Activated CD4-positive, alpha-beta T cell treated with anti-CD3 and anti-CD28 coated beads, Interleukin-2, amount 10 ng/mL, durations not matched to agents 24 days and 14 days (primary cell): ENCODE measurements at regions not wholly inside any gene's neighbourhood (a gene's known extent, or its start where the extent isn't known, plus 50 kb on each side); places are given as distances from the start of the nearest gene placed in this dataset.

Experiments used
- DNase-seq: peaks from one replicate; pipeline ENCODE4 v3.0.0; 2022
- H3K27ac Mint-ChIP-seq: one replicate; pipeline ENCODE4 v1.8.0; 2022; ENCODE audit warnings: mild to moderate bottlenecking, mixed read lengths
- H3K27me3 Mint-ChIP-seq: one replicate; pipeline ENCODE4 v1.8.0; 2022; ENCODE audit warnings: mixed read lengths
- H3K36me3 Mint-ChIP-seq: one replicate; pipeline ENCODE4 v1.8.0; 2022; ENCODE audit warnings: low read depth, mild to moderate bottlenecking, mixed read lengths
- H3K4me1 Mint-ChIP-seq: one replicate; pipeline ENCODE4 v1.8.0; 2021; ENCODE audit warnings: mixed read lengths
- H3K4me3 Mint-ChIP-seq: one replicate; pipeline ENCODE4 v1.8.0; 2022; ENCODE audit warnings: mild to moderate bottlenecking, moderate library complexity, mixed read lengths
- H3K9me3 Mint-ChIP-seq: one replicate; pipeline ENCODE4 v1.8.0; 2021; ENCODE audit warnings: mixed read lengths
- intact Hi-C: fragments of 100-400 bp; cut with micrococcal nuclease; formaldehyde crosslinking; loops from one replicate; pipeline ENCODE4 v1.15.1; 2023

- Mint-ChIP-seq H3K4me1 (no peaks in the 10 kb centered on the region), H3K27me3 (peaks cover 8% of the 10 kb centered on the region), H3K9me3 (no peaks in the 10 kb centered on the region), H3K4me3 (no peak overlapping the region), H3K36me3 (no peaks in the 10 kb centered on the region), H3K27ac (no peak overlapping the region)
- no peak for DNase-seq
- intact Hi-C loops = no loop called here
Observed at GRCh38 chr2:114616-115015, 68.3 kb upstream of the FAM110C start.

DNA sequence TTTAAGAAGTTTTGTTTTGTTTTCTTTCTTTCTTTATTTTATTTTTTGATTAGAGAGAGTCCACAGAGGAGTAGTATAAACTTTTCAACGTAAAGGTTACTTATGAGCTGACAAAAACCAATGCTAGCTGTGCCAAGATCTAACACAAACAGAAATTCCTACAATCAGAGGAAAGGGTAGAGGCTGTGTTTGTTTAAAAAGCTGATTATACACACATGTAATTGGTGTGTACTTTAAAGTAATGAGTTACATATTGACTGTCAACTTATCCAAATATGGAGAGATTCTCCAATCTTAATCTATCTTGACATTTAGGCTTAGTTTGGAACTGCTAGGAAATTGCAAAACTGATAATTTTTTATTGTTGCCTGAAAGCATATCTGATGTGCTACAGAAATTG is 63.7 kb upstream of the FAM110C start:
- Mint-ChIP-seq H3K27ac (no peak overlapping the region), H3K36me3 (no peaks in the 10 kb centered on the region), H3K4me3 (no peak overlapping the region), H3K4me1 (no peaks in the 10 kb centered on the region), H3K27me3 (peaks cover 8% of the 10 kb centered on the region), H3K9me3 (peaks cover 18% of the 10 kb centered on the region)
- intact Hi-C loops = no loop called here
- DNase-seq = no peak

DNA sequence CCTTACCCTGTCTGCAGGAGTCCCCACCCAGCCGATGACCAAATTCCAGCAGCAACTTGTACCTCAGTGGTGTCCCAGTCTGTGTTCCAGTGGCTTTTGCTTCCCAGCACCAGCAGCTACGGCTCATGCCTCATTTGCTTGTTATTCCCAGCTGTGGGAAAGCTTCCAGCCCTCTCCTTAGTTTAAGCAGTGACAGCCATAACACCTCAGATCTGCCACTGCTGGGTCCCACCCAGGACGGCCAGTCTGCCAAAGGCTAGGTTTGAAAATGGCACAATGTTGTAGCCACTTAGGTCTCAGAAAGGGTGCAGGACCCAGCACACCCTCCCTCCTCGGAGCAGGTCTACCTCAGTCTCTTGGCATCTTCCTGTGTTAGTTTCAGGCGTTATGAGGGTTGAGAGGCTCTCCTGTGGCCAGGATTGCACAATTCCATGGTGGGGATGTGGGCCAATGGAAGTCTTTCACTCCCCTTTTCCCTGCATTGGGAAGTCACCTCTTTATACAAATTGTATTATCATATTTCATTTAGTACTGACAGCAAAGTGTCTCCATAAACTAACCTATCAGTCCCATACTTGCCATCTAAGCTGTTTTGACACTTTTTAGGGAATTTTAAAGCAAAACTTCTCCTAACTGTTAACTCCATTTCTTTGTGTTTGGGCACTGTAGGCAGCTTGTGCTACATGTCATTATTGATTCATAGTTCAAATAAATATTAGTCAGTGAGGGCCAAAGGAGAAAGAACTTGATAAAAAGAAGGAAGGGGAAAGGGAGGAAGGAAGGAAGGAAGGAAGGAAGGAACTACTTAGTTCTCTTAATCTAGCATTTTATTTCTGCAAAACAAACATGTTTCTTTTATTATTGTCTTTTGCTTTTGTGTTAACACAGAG is 62.9 kb upstream of the FAM110C start:
- H3K4me1 Mint-ChIP-seq = no peaks in the 10 kb centered on the region
- DNase-seq = no peak
- no peaks in the 10 kb centered on the region for H3K36me3 Mint-ChIP-seq
- no peak overlapping the region for H3K27ac Mint-ChIP-seq
- no peak overlapping the region for H3K4me3 Mint-ChIP-seq
- intact Hi-C loops = no loop called here
- peaks cover 10% of the 10 kb centered on the region for H3K27me3 Mint-ChIP-seq
- peaks cover 18% of the 10 kb centered on the region for H3K9me3 Mint-ChIP-seq

GRCh38 chr2:101016-101415 is 54.7 kb upstream of the FAM110C start:
- Mint-ChIP-seq H3K27me3 (peaks cover 6% of the 10 kb centered on the region), H3K36me3 (no peaks in the 10 kb centered on the region), H3K4me1 (no peaks in the 10 kb centered on the region), H3K4me3 (no peak overlapping the region), H3K27ac (no peak overlapping the region), H3K9me3 (peaks cover 8% of the 10 kb centered on the region)
- intact Hi-C loops = no loop called here
- DNase-seq = no peak
